IMR-90 (cell line): ENCODE measurements at regions not wholly inside any gene's neighbourhood (a gene's known extent, or its start where the extent isn't known, plus 50 kb on each side); places are given as distances from the start of the nearest gene placed in this dataset.

Source experiments
- ATAC-seq: fragments of 200-7000 bp; cut with Tn5 transposase; 2 replicates; pipeline ENCODE4 v1.9.1; 2020; ENCODE audit warnings: low read depth, mild to moderate bottlenecking, moderate library complexity
- BruUV-seq: library from RNA; stranded (reverse); fragments of 400-500 nt; replicated peaks from 2 replicates; lab custom pipeline; 2021; lab: Mats Ljungman, UMichigan
- CTCF ChIA-PET: fragments of 300-600 bp; formaldehyde crosslinking; extraction: SDS; loops from one replicate; lab custom pipeline; 2021; ENCODE audit warnings: antibody characterized with exemption; lab: Yijun Ruan, JAX
- POLR2A ChIA-PET: fragments of 300-600 bp; sonication (Branson Sonifier 250); formaldehyde crosslinking; loops from one replicate; lab custom pipeline; 2022; ENCODE audit warnings: antibody characterized with exemption; ENCODE audit not compliant: unreplicated experiment; lab: Charles Lee
- DNase-seq: peaks from one replicate; pipeline ENCODE4 v3.0.0; 2013
- H2AFZ ChIP-seq: replicated peaks from 2 replicates; pipeline ENCODE3; 2013; ENCODE audit warnings: low read length, mild to moderate bottlenecking; ENCODE audit not compliant: poor library complexity
- H2AK5ac ChIP-seq: 2 replicates; pipeline ENCODE4 v1.6.1; 2013; ENCODE audit warnings: low read depth, low read length, inconsistent platforms
- H2AK9ac ChIP-seq: replicated peaks from 2 replicates; pipeline ENCODE3; 2013; ENCODE audit warnings: mild to moderate bottlenecking, low read depth, low read length, moderate library complexity; ENCODE audit not compliant: poor library complexity
- H2BK120ac ChIP-seq: 2 replicates; pipeline ENCODE4 v1.6.1; 2013; ENCODE audit warnings: low read depth, low read length, inconsistent platforms
- H2BK15ac ChIP-seq: 3 replicates; pipeline ENCODE4 v1.6.1; 2013; ENCODE audit warnings: low read depth, low read length, inconsistent platforms
- H2BK20ac ChIP-seq: 2 replicates; pipeline ENCODE4 v1.6.1; 2013; ENCODE audit warnings: low read depth, mild to moderate bottlenecking, inconsistent platforms, low read length, moderate library complexity
- H2BK5ac ChIP-seq: 2 replicates; pipeline ENCODE4 v1.6.1; 2013; ENCODE audit warnings: mild to moderate bottlenecking, low read depth, low read length, inconsistent platforms; ENCODE audit not compliant: poor library complexity, severe bottlenecking
- H3K14ac ChIP-seq: replicated peaks from 2 replicates; pipeline ENCODE4 v1.6.1; 2013; ENCODE audit warnings: low read depth, low read length, inconsistent platforms
- H3K18ac ChIP-seq: 2 replicates; pipeline ENCODE4 v1.6.1; 2013; ENCODE audit warnings: low read depth, low read length, control low read depth
- H3K23ac ChIP-seq: 2 replicates; pipeline ENCODE4 v1.6.1; 2013; ENCODE audit warnings: low read depth, low read length, inconsistent platforms
- H3K27ac ChIP-seq: 2 replicates; pipeline ENCODE4 v1.5.1; 2013; ENCODE audit warnings: mild to moderate bottlenecking, control low read depth, low read length; ENCODE audit not compliant: insufficient read depth
- H3K27me3 ChIP-seq: 2 replicates; pipeline ENCODE4 v1.6.1; 2013; ENCODE audit warnings: low read length; ENCODE audit not compliant: control insufficient read depth, insufficient read depth
- H3K36me3 ChIP-seq: 2 replicates; pipeline ENCODE4 v1.6.1; 2013; ENCODE audit warnings: low read length, mixed read lengths; ENCODE audit not compliant: control insufficient read depth, insufficient read depth
- H3K4ac ChIP-seq: 2 replicates; pipeline ENCODE4 v1.6.1; 2013; ENCODE audit warnings: low read depth, low read length, inconsistent platforms
- H3K4me1 ChIP-seq: 2 replicates; pipeline ENCODE4 v1.6.1; 2013; ENCODE audit warnings: low read length, mixed read lengths; ENCODE audit not compliant: control insufficient read depth, insufficient read depth
- H3K4me2 ChIP-seq: 2 replicates; pipeline ENCODE4 v1.6.1; 2013; ENCODE audit warnings: low read depth, mild to moderate bottlenecking, control low read depth, low read length, moderate library complexity
- H3K4me3 ChIP-seq: 2 replicates; pipeline ENCODE4 v1.5.1; 2013; ENCODE audit warnings: low read depth, mild to moderate bottlenecking, control low read depth, low read length, moderate library complexity; ENCODE audit not compliant: insufficient read depth
- H3K56ac ChIP-seq: 2 replicates; pipeline ENCODE4 v1.6.1; 2013; ENCODE audit warnings: low read length, inconsistent platforms; ENCODE audit not compliant: insufficient read depth; ENCODE audit errors: extremely low read depth
- H3K79me1 ChIP-seq, 2 experiments: 2 replicates each; pipeline ENCODE4 v1.6.1; 2013; ENCODE audit warnings: low read length in 2 of 2, inconsistent platforms in 1 of 2, low read depth in 1 of 2
- H3K9ac ChIP-seq: 2 replicates; pipeline ENCODE4 v1.6.1; 2013; ENCODE audit warnings: low read depth, low read length, control low read depth
- H3K9me1 ChIP-seq: 2 replicates; pipeline ENCODE4 v1.6.1; 2013; ENCODE audit warnings: low read length, inconsistent platforms; ENCODE audit not compliant: insufficient read depth
- H3K9me3 ChIP-seq: 2 replicates; pipeline ENCODE4 v1.6.1; 2013; ENCODE audit warnings: low read length; ENCODE audit not compliant: control insufficient read depth, insufficient read depth
- H4K20me1 ChIP-seq: 2 replicates; pipeline ENCODE4 v1.6.1; 2013; ENCODE audit warnings: low read length, inconsistent platforms; ENCODE audit not compliant: insufficient read depth
- H4K5ac ChIP-seq: 2 replicates; pipeline ENCODE4 v1.6.1; 2013; ENCODE audit warnings: mild to moderate bottlenecking, low read depth, low read length, control low read depth
- H4K8ac ChIP-seq, 2 experiments: 2 replicates each; pipeline ENCODE4 v1.6.1; 2013; ENCODE audit warnings: low read depth in 2 of 2, low read length in 2 of 2, control low read depth in 1 of 2, inconsistent platforms in 1 of 2
- H4K91ac ChIP-seq: 2 replicates; pipeline ENCODE4 v1.6.1; 2013; ENCODE audit warnings: low read depth, low read length, inconsistent platforms; ENCODE audit not compliant: insufficient read depth
- BHLHE40 ChIP-seq: fragments of 150-350 bp; IDR thresholded peaks from 2 replicates; pipeline ENCODE4 v1.6.1; 2016; ENCODE audit warnings: mild to moderate bottlenecking, low read depth, low read length
- CEBPB ChIP-seq: IDR thresholded peaks from 2 replicates; pipeline ENCODE4 v1.6.1; 2012; ENCODE audit warnings: low read depth, low read length, improper control_type of control experiment
- RCOR1 ChIP-seq: IDR thresholded peaks from 2 replicates; pipeline ENCODE4 v1.6.1; 2012; ENCODE audit warnings: mild to moderate bottlenecking, low read length, improper control_type of control experiment; ENCODE audit not compliant: insufficient replicate concordance
- WGBS, 2 experiments: methylation state at CpG; one replicate each; pipeline versions ENCODE4 v1.1.5 to v1.1.7; 2013; ENCODE audit warnings: missing lambda C conversion rate in 2 of 2; ENCODE audit not compliant: insufficient read length in 1 of 2; ENCODE audit errors: extremely low coverage in 2 of 2; 5-methylcytosine and 5-hydroxymethylcytosine counted together
- dilution Hi-C: fragments of 300-500 bp; cut with HindIII; formaldehyde crosslinking; loops from one replicate; pipeline ENCODE4 v1.14.3; 2018; ENCODE audit warnings: low sequenced_read_pairs; ENCODE audit not compliant: unreplicated experiment
- in situ Hi-C: fragments of 300-500 bp; cut with MboI; formaldehyde crosslinking; loops from 3 replicates; pipeline ENCODE4 v1.14.3; 2019; ENCODE audit warnings: low sequenced_read_pairs, inconsistent platforms, mixed read lengths
- intact Hi-C: fragments of 100-400 bp; cut with micrococcal nuclease; formaldehyde crosslinking; loops from 2 replicates; pipeline ENCODE4 v1.10.0; 2022
- TF ChIP-seq, protein P1 (sequence below): fragments of 150-350 bp; IDR thresholded peaks from 2 replicates; pipeline ENCODE4 v1.6.1; 2016; ENCODE audit warnings: low read depth, mild to moderate bottlenecking, low read length, moderate library complexity, borderline replicate concordance

DNA sequence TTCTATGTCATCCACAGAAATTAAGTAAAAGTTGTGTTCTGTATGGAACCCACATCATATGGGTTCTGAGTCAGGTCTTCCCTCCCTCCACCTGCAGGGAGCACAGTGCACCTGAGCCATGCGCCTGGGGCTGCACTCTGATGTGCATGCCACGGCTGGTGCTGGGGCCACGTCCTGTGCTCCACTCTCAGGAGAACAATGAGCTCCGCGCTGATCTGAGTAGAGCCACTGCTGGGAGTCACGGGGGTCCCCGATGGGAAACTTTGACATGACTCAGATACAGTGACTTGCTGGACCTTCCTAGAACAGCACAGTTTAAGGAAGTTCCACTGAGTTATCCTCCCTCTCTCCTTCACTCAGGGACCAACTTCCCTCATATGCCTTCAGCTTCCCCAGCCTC, 683.4 kb downstream of the TMEM121 start:
- H4K5ac ChIP-seq = no peak overlapping the region
- no peak overlapping the region for H3K18ac ChIP-seq
- no peak overlapping the region for H4K8ac ChIP-seq
- peaks cover 32% of the 10 kb centered on the region for H3K9me3 ChIP-seq
- dilution Hi-C loops (no loop called here), in situ Hi-C loops (no loop called here), intact Hi-C loops (no loop called here)
- H3K56ac ChIP-seq = no peak overlapping the region
- no peak overlapping the region for H2AK5ac ChIP-seq
- no peaks in the 10 kb centered on the region for H3K27me3 ChIP-seq
- no peak overlapping the region for H4K91ac ChIP-seq
- ATAC-seq (no peak), DNase-seq (no peak)
- no peak overlapping the region for H3K4ac ChIP-seq
- no peak overlapping the region for H2BK5ac ChIP-seq
- no peak overlapping the region for H3K9ac ChIP-seq
- H3K9me1 ChIP-seq = no peaks in the 10 kb centered on the region
- no peak overlapping the region for H2AFZ ChIP-seq
- no peaks in the 10 kb centered on the region for H3K4me1 ChIP-seq
- no peak overlapping the region for H3K4me3 ChIP-seq
- no peak overlapping the region for H2BK15ac ChIP-seq
- TF ChIP-seq, protein P1, sequence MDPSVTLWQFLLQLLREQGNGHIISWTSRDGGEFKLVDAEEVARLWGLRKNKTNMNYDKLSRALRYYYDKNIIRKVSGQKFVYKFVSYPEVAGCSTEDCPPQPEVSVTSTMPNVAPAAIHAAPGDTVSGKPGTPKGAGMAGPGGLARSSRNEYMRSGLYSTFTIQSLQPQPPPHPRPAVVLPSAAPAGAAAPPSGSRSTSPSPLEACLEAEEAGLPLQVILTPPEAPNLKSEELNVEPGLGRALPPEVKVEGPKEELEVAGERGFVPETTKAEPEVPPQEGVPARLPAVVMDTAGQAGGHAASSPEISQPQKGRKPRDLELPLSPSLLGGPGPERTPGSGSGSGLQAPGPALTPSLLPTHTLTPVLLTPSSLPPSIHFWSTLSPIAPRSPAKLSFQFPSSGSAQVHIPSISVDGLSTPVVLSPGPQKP = no peak
- TF ChIP-seq RCOR1 (no peak), CEBPB (no peak), BHLHE40 (no peak)
- H4K20me1 ChIP-seq = no peaks in the 10 kb centered on the region
- no TSS peak for BruUV-seq
- POLR2A ChIA-PET = no interaction called here
- no peaks in the 10 kb centered on the region for H3K36me3 ChIP-seq
- H3K27ac ChIP-seq = no peak overlapping the region
- WGBS, 2 experiments = 78% methylated on average over 4 of the region's 7 CpGs; no CpG with 5 or more reads in 1 of the 2 experiments
- no peak overlapping the region for H2BK120ac ChIP-seq
- no peak overlapping the region for H3K14ac ChIP-seq
- CTCF ChIA-PET = no interaction called here
- H3K23ac ChIP-seq = no peak overlapping the region
- no peak overlapping the region for H2BK20ac ChIP-seq
- H3K79me1 ChIP-seq = no peaks in the 10 kb centered on the region
- H2AK9ac ChIP-seq = no peak overlapping the region
- H3K4me2 ChIP-seq = no peak overlapping the region
